ENCODE measurements at regions not wholly inside any gene's neighbourhood (a gene's known extent, or its start where the extent isn't known, plus 50 kb on each side); places are given as distances from the start of the nearest gene placed in this dataset.
"Not testable (repeated sequence)": the region's sequence is repeated elsewhere in the genome, so short reads cannot be mapped to it uniquely, and the experiment has no call there.

DNA sequence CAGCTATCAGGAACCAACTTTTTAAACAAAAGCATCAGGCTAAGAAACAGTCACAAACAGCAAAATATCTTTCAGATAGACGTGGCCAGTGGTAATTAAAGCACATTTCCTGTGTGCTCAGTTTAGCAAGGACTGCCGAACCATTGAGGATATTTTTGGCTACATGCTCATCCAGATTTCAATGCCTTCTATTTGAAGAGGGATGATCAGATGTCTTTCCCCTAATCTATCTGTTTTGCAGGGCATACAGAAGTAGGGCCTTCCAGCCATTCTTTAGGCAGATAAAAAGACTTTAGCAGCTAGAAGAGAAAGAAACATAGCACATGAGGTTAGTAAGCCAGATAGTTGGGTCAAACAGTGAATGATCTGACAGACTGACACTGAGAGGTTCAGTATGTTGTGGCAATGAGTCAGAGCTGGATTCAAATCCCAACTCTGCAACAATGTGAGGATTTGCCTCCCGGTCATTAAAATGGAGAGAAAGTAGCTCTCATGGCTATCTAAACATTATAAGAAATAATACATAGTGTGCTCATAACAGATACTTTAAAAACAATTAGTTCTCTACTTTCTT, 100.0 kb upstream of the PRKG2 start:
- DNase-seq (ENCODE audit: low read depth): no peak

GRCh38 chr4:81314196-81314896, 99.3 kb upstream of the PRKG2 start:
- no peak for DNase-seq (ENCODE audit: low read depth)

GRCh38 chr4:81307991-81308390, 93.0 kb upstream of the PRKG2 start:
- no peak for DNase-seq (ENCODE audit: low read depth)

- DNase-seq (ENCODE audit: low read depth): no peak
These were observed 89.8 kb upstream of the PRKG2 start for GRCh38 chr4:81304871-81305270.

DNA sequence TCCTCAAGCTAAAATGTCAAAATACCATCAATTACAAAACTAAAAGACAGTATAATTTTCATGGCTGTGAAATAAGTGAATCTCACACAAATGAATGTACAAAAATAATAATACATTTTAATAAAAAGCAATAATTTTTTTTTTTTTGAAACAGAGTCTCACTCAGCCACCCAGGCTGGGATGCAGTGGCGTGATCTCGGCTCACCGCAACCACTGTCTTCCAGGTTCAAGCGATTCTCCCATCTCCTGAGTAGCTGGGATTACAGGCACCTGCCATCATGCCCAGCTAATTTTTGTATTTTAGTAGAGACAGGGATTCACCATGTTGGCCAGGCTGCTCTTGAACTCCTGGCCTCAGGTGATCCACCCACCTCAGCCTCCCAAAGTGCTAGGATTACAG, 85.3 kb upstream of the PRKG2 start:
- not testable (repeated sequence) for DNase-seq (ENCODE audit: low read depth)

- DNase-seq (ENCODE audit: low read depth): no peak
These were observed 75.8 kb upstream of the PRKG2 start for GRCh38 chr4:81290813-81291212.

DNA sequence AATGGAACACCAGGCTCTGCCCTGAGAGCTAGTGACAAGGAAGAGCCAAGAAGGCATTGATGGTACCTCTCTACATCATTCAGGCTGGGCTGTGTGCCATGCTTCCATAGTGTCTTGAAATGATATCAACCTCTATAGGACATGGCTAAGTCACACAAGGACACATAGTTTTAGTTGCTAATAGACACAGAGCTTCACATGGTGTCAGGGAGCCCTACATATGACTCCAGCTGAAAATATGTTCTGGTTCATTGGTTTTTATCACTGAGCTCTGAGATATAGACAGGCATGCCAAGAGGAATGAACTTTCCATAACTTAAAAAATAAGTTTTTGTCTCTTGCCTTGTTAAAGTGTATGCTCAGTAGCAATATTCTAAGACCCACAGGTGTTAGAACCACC, 72.1 kb upstream of the PRKG2 start:
- no peak for DNase-seq (ENCODE audit: low read depth)

GRCh38 chr4:81282131-81282530, 67.1 kb upstream of the PRKG2 start:
- DNase-seq (ENCODE audit: low read depth): no peak

GRCh38 chr4:81274460-81274859, 59.4 kb upstream of the PRKG2 start:
- DNase-seq (ENCODE audit: low read depth): no peak

GRCh38 chr4:81272671-81273070, 57.6 kb upstream of the PRKG2 start:
- no peak for DNase-seq (ENCODE audit: low read depth)
